ENCODE measurements at regions not wholly inside any gene's neighbourhood (a gene's known extent, or its start where the extent isn't known, plus 50 kb on each side); places are given as distances from the start of the nearest gene placed in this dataset.

DNA sequence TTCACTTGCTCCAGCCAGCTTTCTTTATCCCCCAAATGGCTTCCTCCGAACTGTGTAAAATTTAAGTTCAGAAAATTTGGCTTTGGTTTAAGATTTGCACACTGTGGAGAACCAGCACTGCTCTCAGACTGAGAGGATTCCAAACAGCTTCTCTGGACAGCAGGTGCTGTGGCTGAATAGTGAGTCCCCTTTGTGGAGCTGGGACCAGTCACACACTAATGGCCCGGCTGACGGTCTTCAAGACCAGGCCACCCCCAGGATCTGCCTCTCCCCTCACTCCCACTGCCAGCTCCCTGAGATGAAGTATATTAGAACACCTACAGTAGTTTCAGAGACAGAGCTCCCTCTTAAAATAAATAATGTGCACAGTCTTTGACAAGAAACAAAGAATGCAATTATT, 267.3 kb downstream of the BCAT1 start:
- no peak overlapping the region for H3K27ac ChIP-seq (ENCODE audit: control insufficient read depth, insufficient read depth, low read length)
- H3K79me2 ChIP-seq (ENCODE audit: control insufficient read depth, insufficient read depth, low read length) = no peaks in the 10 kb centered on the region
- DNase-seq (ENCODE audit: low read depth, low spot score) (no peak), FAIRE-seq (no peak)
- H3K36me3 ChIP-seq (ENCODE audit: control insufficient read depth in 2 of 2, extremely low read depth in 1 of 2, insufficient read depth in 2 of 2, low read length in 2 of 2) = no peaks in the 10 kb centered on the region
- no peak overlapping the region for H3K9ac ChIP-seq (ENCODE audit: control insufficient read depth, extremely low read depth, insufficient read depth, low read length)
- no peaks in the 10 kb centered on the region for H3K9me1 ChIP-seq (ENCODE audit: control insufficient read depth, extremely low read depth, insufficient read depth, low read length)
- H3K27me3 ChIP-seq (ENCODE audit: control insufficient read depth, extremely low read depth, insufficient read depth, low read length) = no peaks in the 10 kb centered on the region
- no peaks in the 10 kb centered on the region for H4K20me1 ChIP-seq (ENCODE audit: control insufficient read depth, extremely low read depth, insufficient read depth, low read length)
- dilution Hi-C loops (cut with MboI; ENCODE audit: extremely low pct_ligation_motif_present, low sequenced_read_pairs) = no loop called here
- no peak overlapping the region for H3K4me2 ChIP-seq (ENCODE audit: control insufficient read depth, extremely low read depth, insufficient read depth, low read depth, low read length)
- no peaks in the 10 kb centered on the region for H3K4me1 ChIP-seq (ENCODE audit: control insufficient read depth, extremely low read depth, insufficient read depth, low read length)
- H3K4me3 ChIP-seq (ENCODE audit: control insufficient read depth in 2 of 3, extremely low read depth in 1 of 3, insufficient read depth in 2 of 3, low read depth in 1 of 3, low read length in 3 of 3) = no peak overlapping the region
- no peak for TF ChIP-seq EZH2 (IDR thresholded peaks at IDR 0.05; ENCODE audit: low read length)
- H3K9me3 ChIP-seq (ENCODE audit: control insufficient read depth, low read depth, low read length) = no peaks in the 10 kb centered on the region
- H2AFZ ChIP-seq (ENCODE audit: control insufficient read depth, low read length) = no peak overlapping the region

DNA sequence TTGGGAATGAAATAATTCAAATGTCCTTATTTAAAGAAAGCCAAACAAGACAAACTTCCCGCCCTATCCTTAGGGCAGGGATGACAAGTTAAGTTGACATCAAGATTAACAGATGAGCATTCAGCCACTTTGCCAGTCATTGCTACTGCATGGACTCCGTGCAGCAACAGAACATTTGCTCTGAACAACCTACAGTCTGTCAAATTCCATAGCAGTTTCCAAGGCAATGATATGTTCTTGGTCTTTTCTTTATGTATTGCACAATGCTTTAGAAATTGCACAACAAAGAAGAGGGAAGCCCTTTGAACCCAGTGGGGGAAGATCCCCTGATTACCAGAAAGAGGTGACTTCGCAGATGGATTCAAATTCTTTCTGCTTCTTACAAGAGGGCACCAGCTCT, 269.8 kb downstream of the BCAT1 start:
- H3K27me3 ChIP-seq (ENCODE audit: control insufficient read depth, extremely low read depth, insufficient read depth, low read length) = no peaks in the 10 kb centered on the region
- no peak for DNase-seq (ENCODE audit: low read depth, low spot score)
- dilution Hi-C loops (cut with MboI; ENCODE audit: extremely low pct_ligation_motif_present, low sequenced_read_pairs) = no loop called here
- no peak for FAIRE-seq
- H2AFZ ChIP-seq (ENCODE audit: control insufficient read depth, low read length) = no peak overlapping the region
- no peaks in the 10 kb centered on the region for H4K20me1 ChIP-seq (ENCODE audit: control insufficient read depth, extremely low read depth, insufficient read depth, low read length)
- H3K27ac ChIP-seq (ENCODE audit: control insufficient read depth, insufficient read depth, low read length) = no peak overlapping the region
- no peaks in the 10 kb centered on the region for H3K9me1 ChIP-seq (ENCODE audit: control insufficient read depth, extremely low read depth, insufficient read depth, low read length)
- H3K4me3 ChIP-seq (ENCODE audit: control insufficient read depth in 2 of 3, extremely low read depth in 1 of 3, insufficient read depth in 2 of 3, low read depth in 1 of 3, low read length in 3 of 3) = no peak overlapping the region
- no peaks in the 10 kb centered on the region for H3K36me3 ChIP-seq (ENCODE audit: control insufficient read depth in 2 of 2, extremely low read depth in 1 of 2, insufficient read depth in 2 of 2, low read length in 2 of 2)
- no peak overlapping the region for H3K4me2 ChIP-seq (ENCODE audit: control insufficient read depth, extremely low read depth, insufficient read depth, low read depth, low read length)
- H3K4me1 ChIP-seq (ENCODE audit: control insufficient read depth, extremely low read depth, insufficient read depth, low read length) = no peaks in the 10 kb centered on the region
- H3K79me2 ChIP-seq (ENCODE audit: control insufficient read depth, insufficient read depth, low read length) = no peaks in the 10 kb centered on the region
- H3K9ac ChIP-seq (ENCODE audit: control insufficient read depth, extremely low read depth, insufficient read depth, low read length) = no peak overlapping the region
- H3K9me3 ChIP-seq (ENCODE audit: control insufficient read depth, low read depth, low read length) = no peaks in the 10 kb centered on the region
- no peak for TF ChIP-seq EZH2 (IDR thresholded peaks at IDR 0.05; ENCODE audit: low read length)
- TF ChIP-seq, protein P1, sequence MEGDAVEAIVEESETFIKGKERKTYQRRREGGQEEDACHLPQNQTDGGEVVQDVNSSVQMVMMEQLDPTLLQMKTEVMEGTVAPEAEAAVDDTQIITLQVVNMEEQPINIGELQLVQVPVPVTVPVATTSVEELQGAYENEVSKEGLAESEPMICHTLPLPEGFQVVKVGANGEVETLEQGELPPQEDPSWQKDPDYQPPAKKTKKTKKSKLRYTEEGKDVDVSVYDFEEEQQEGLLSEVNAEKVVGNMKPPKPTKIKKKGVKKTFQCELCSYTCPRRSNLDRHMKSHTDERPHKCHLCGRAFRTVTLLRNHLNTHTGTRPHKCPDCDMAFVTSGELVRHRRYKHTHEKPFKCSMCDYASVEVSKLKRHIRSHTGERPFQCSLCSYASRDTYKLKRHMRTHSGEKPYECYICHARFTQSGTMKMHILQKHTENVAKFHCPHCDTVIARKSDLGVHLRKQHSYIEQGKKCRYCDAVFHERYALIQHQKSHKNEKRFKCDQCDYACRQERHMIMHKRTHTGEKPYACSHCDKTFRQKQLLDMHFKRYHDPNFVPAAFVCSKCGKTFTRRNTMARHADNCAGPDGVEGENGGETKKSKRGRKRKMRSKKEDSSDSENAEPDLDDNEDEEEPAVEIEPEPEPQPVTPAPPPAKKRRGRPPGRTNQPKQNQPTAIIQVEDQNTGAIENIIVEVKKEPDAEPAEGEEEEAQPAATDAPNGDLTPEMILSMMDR (optimal IDR thresholded peaks at IDR 0.05 in 1 of 3, IDR thresholded peaks at IDR 0.05 in 1 of 3, conservative IDR thresholded peaks at IDR 0.05 in 1 of 3; ENCODE audit: extremely low read depth in 1 of 3, insufficient read depth in 2 of 3, low read length in 3 of 3) = no peak

DNA sequence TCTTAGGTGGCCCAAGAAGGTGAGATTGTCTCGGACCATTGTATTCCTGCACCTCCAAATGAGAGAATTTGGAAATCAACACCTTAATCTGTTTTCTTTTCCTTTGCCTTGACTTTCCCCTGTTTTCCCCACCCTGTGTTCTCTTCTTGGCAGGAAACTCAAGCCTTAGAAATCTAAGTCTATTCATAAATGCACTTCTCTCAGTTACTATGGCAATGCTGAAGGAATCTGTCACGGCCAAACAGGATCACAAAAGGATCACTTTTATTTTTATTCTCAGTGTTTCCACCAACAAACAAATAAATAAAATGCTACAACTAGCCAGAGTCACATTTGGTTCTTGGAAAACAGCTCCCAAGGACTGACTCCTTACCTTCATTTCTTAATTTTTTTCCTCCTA, 270.5 kb downstream of the BCAT1 start:
- H3K27ac ChIP-seq (ENCODE audit: control insufficient read depth, insufficient read depth, low read length) = no peak overlapping the region
- H3K4me2 ChIP-seq (ENCODE audit: control insufficient read depth, extremely low read depth, insufficient read depth, low read depth, low read length) = no peak overlapping the region
- no peaks in the 10 kb centered on the region for H3K9me3 ChIP-seq (ENCODE audit: control insufficient read depth, low read depth, low read length)
- dilution Hi-C loops (cut with MboI; ENCODE audit: extremely low pct_ligation_motif_present, low sequenced_read_pairs) = no loop called here
- H3K9me1 ChIP-seq (ENCODE audit: control insufficient read depth, extremely low read depth, insufficient read depth, low read length) = no peaks in the 10 kb centered on the region
- DNase-seq (ENCODE audit: low read depth, low spot score) (no peak), FAIRE-seq (no peak)
- no peaks in the 10 kb centered on the region for H3K4me1 ChIP-seq (ENCODE audit: control insufficient read depth, extremely low read depth, insufficient read depth, low read length)
- no peak overlapping the region for H3K9ac ChIP-seq (ENCODE audit: control insufficient read depth, extremely low read depth, insufficient read depth, low read length)
- H4K20me1 ChIP-seq (ENCODE audit: control insufficient read depth, extremely low read depth, insufficient read depth, low read length) = no peaks in the 10 kb centered on the region
- no peaks in the 10 kb centered on the region for H3K27me3 ChIP-seq (ENCODE audit: control insufficient read depth, extremely low read depth, insufficient read depth, low read length)
- no peak overlapping the region for H2AFZ ChIP-seq (ENCODE audit: control insufficient read depth, low read length)
- H3K79me2 ChIP-seq (ENCODE audit: control insufficient read depth, insufficient read depth, low read length) = no peaks in the 10 kb centered on the region
- no peak overlapping the region for H3K4me3 ChIP-seq (ENCODE audit: control insufficient read depth in 2 of 3, extremely low read depth in 1 of 3, insufficient read depth in 2 of 3, low read depth in 1 of 3, low read length in 3 of 3)
- no peak for TF ChIP-seq EZH2 (IDR thresholded peaks at IDR 0.05; ENCODE audit: low read length)
- TF ChIP-seq, protein P1 (optimal IDR thresholded peaks at IDR 0.05 in 1 of 3, IDR thresholded peaks at IDR 0.05 in 1 of 3, conservative IDR thresholded peaks at IDR 0.05 in 1 of 3; ENCODE audit: extremely low read depth in 1 of 3, insufficient read depth in 2 of 3, low read length in 3 of 3) = no peak
- no peaks in the 10 kb centered on the region for H3K36me3 ChIP-seq (ENCODE audit: control insufficient read depth in 2 of 2, extremely low read depth in 1 of 2, insufficient read depth in 2 of 2, low read length in 2 of 2)

All from keratinocyte (primary cell).